B cell (primary cell): ENCODE measurements at regions not wholly inside any gene's neighbourhood (a gene's known extent, or its start where the extent isn't known, plus 50 kb on each side); places are given as distances from the start of the nearest gene placed in this dataset.

Experiments
- ATAC-seq: fragments of 200-7000 bp; cut with Tn5 transposase; one replicate; pipeline ENCODE4 v1.10.0; 2021; ENCODE audit warnings: low read depth, mild to moderate bottlenecking, moderate number of reproducible peaks, moderate library complexity
- CTCF ChIA-PET: fragments of 350-600 bp; sonication (Branson Sonifier 250); formaldehyde crosslinking; loops from one replicate; lab custom pipeline; 2021; ENCODE audit warnings: antibody characterized with exemption, inconsistent platforms; lab: Charles Lee
- POLR2A ChIA-PET: fragments of 350-600 bp; sonication (Branson Sonifier 250); formaldehyde crosslinking; loops from one replicate; lab custom pipeline; 2021; ENCODE audit warnings: antibody characterized with exemption; lab: Charles Lee
- DNase-seq: peaks from one replicate; pipeline ENCODE4 v3.0.0; 2013
- H2AFZ ChIP-seq: 2 replicates; pipeline ENCODE4 v1.6.1; 2012; ENCODE audit warnings: mild to moderate bottlenecking, low read depth, low read length; ENCODE audit not compliant: insufficient read depth, poor library complexity, severe bottlenecking
- H3K27ac ChIP-seq, 2 donors: 1 replicate in 1 of 2; 2 replicates in 1 of 2; pipeline ENCODE4 v1.5.1; 2012 to 2013; ENCODE audit warnings: low read length in 2 of 2, mild to moderate bottlenecking in 2 of 2, moderate library complexity in 1 of 2
- H3K27me3 ChIP-seq, 4 experiments: fragments of 200-600 bp in 1 of 4; sonication (generic) in 1 of 4; replicated peaks in 1 of 4; 1 replicate in 2 of 4; 2 replicates in 2 of 4; pipeline versions ENCODE4 v1.6.1 to v1.7.0; 2013 to 2016; ENCODE audit warnings: low read length in 3 of 4, mild to moderate bottlenecking in 2 of 4, mixed read lengths in 1 of 4, moderate library complexity in 1 of 4; ENCODE audit not compliant: insufficient read depth in 4 of 4, control insufficient read depth in 3 of 4; ENCODE audit errors: control extremely low read depth in 1 of 4
- H3K36me3 ChIP-seq, 2 experiments: replicated peaks in 1 of 2; 1 replicate in 1 of 2; 2 replicates in 1 of 2; pipeline versions ENCODE4 v1.6.1 to v1.7.1; 2013; ENCODE audit warnings: low read length in 1 of 2; ENCODE audit not compliant: insufficient read depth in 2 of 2, control insufficient read depth in 1 of 2; ENCODE audit errors: control extremely low read depth in 1 of 2, extremely low read depth in 1 of 2
- H3K4me1 ChIP-seq, 2 donors: fragments of 200-600 bp in 1 of 2; sonication (generic) in 1 of 2; 1 replicate in 1 of 2; 2 replicates in 1 of 2; pipeline versions ENCODE4 v1.5.1 to v1.6.1; 2013 to 2017; ENCODE audit warnings: low read length in 2 of 2; ENCODE audit not compliant: control insufficient read depth in 2 of 2, insufficient read depth in 2 of 2
- H3K4me2 ChIP-seq: replicated peaks from 2 replicates; pipeline ENCODE3; 2012; ENCODE audit warnings: mild to moderate bottlenecking, low read depth, low read length; ENCODE audit not compliant: poor library complexity, severe bottlenecking
- H3K4me3 ChIP-seq, 5 experiments: fragments of 200-600 bp in 1 of 5; sonication (generic) in 1 of 5; 1 replicate in 3 of 5; 2 replicates in 2 of 5; pipeline versions ENCODE4 v1.5.1 to v1.7.0; 2011 to 2016; ENCODE audit warnings: low read length in 4 of 5, mild to moderate bottlenecking in 4 of 5, low read depth in 2 of 5, control low read depth in 1 of 5, moderate library complexity in 1 of 5; ENCODE audit not compliant: insufficient read depth in 1 of 5; ENCODE audit errors: control extremely low read depth in 1 of 5, extremely low read depth in 1 of 5
- H3K79me2 ChIP-seq: fragments of 200-600 bp; sonication (generic); one replicate; pipeline ENCODE4 v1.6.0; 2016; ENCODE audit warnings: low read length; ENCODE audit not compliant: control insufficient read depth, insufficient read depth
- H3K9ac ChIP-seq: fragments of 200-600 bp; sonication (generic); 2 replicates; pipeline ENCODE4 v1.6.1; 2017; ENCODE audit warnings: mild to moderate bottlenecking, low read length, moderate library complexity
- H3K9me3 ChIP-seq, 3 donors: one replicate each; pipeline versions ENCODE4 v1.6.1 to v1.7.1; 2013; ENCODE audit warnings: low read length in 2 of 3; ENCODE audit not compliant: control insufficient read depth in 2 of 3, insufficient read depth in 1 of 3; ENCODE audit errors: control extremely low read depth in 1 of 3
- H4K20me1 ChIP-seq: 2 replicates; pipeline ENCODE4 v1.6.0; 2012; ENCODE audit warnings: mild to moderate bottlenecking, low read length; ENCODE audit not compliant: insufficient read depth, control insufficient read depth, poor library complexity, severe bottlenecking
- H3K27ac Mint-ChIP-seq: one replicate; pipeline ENCODE4 v1.8.0; 2021; ENCODE audit warnings: mixed read lengths
- H3K27me3 Mint-ChIP-seq: one replicate; pipeline ENCODE4 v1.8.0; 2021; ENCODE audit warnings: mixed read lengths
- H3K4me1 Mint-ChIP-seq: one replicate; pipeline ENCODE4 v1.8.0; 2021; ENCODE audit warnings: mixed read lengths
- H3K4me3 Mint-ChIP-seq: one replicate; pipeline ENCODE4 v1.8.0; 2021; ENCODE audit warnings: mixed read lengths
- H3K9me3 Mint-ChIP-seq: one replicate; pipeline ENCODE4 v1.8.0; 2022; ENCODE audit warnings: mixed read lengths; ENCODE audit not compliant: insufficient read depth
- EZH2 ChIP-seq: IDR thresholded peaks from 2 replicates; pipeline ENCODE4 v1.6.1; 2012; ENCODE audit warnings: borderline replicate concordance, low read depth, mild to moderate bottlenecking, moderate library complexity, low read length; ENCODE audit not compliant: insufficient read depth, poor library complexity, severe bottlenecking
- WGBS: methylation state at CpG from one replicate; pipeline ENCODE4 v1.1.5; 2013; ENCODE audit warnings: missing lambda C conversion rate; ENCODE audit not compliant: insufficient coverage; 5-methylcytosine and 5-hydroxymethylcytosine counted together
- intact Hi-C: fragments of 100-400 bp; cut with micrococcal nuclease; formaldehyde crosslinking; loops from one replicate; pipeline ENCODE4 v1.10.0; 2022
- TF ChIP-seq, protein P1 (sequence below): fragments of 200-600 bp; IDR thresholded peaks from one replicate; pipeline ENCODE4 v1.8.0; 2022; ENCODE audit warnings: antibody characterized with exemption, mild to moderate bottlenecking

DNA sequence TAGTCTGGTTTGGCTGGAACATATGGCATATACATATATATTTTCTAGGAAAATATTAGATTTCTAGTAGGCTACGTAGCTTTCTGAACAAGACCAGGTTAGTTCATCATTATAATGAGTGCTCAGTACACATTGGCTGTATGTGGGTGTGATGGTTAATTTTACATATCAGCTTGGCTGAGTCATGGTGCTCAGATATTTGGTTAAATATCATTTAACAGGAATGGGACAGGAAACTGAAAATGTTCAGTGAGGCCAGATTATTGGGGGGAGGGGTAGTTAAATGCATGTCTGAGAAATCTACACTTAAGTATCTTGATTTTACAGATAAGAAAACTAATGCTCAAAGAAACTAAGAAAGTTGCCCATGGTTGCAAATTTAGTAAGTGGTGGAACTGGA is 160.1 kb downstream of the RBMX2 start:
- Mint-ChIP-seq H3K4me1 (no peaks in the 10 kb centered on the region), H3K27ac (no peak overlapping the region), H3K4me3 (no peak overlapping the region), H3K9me3 (no peaks in the 10 kb centered on the region), H3K27me3 (no peaks in the 10 kb centered on the region)
- no peak overlapping the region for H3K4me3 ChIP-seq
- no peak overlapping the region for H3K9ac ChIP-seq
- H3K27ac ChIP-seq: no peak overlapping the region
- no peak for DNase-seq
- no peak for TF ChIP-seq EZH2
- TF ChIP-seq, protein P1, sequence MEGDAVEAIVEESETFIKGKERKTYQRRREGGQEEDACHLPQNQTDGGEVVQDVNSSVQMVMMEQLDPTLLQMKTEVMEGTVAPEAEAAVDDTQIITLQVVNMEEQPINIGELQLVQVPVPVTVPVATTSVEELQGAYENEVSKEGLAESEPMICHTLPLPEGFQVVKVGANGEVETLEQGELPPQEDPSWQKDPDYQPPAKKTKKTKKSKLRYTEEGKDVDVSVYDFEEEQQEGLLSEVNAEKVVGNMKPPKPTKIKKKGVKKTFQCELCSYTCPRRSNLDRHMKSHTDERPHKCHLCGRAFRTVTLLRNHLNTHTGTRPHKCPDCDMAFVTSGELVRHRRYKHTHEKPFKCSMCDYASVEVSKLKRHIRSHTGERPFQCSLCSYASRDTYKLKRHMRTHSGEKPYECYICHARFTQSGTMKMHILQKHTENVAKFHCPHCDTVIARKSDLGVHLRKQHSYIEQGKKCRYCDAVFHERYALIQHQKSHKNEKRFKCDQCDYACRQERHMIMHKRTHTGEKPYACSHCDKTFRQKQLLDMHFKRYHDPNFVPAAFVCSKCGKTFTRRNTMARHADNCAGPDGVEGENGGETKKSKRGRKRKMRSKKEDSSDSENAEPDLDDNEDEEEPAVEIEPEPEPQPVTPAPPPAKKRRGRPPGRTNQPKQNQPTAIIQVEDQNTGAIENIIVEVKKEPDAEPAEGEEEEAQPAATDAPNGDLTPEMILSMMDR: no peak
- H3K27me3 ChIP-seq: no peaks in the 10 kb centered on the region
- H3K4me1 ChIP-seq: no peaks in the 10 kb centered on the region
- no peaks in the 10 kb centered on the region for H3K36me3 ChIP-seq
- ChIA-PET POLR2A (no interaction called here), CTCF (no interaction called here)
- no CpG with 5 or more reads among the region's 1 CpG for WGBS
- H3K9me3 ChIP-seq: no peaks in the 10 kb centered on the region
- H3K4me2 ChIP-seq: no peak overlapping the region
- H4K20me1 ChIP-seq: no peaks in the 10 kb centered on the region
- ATAC-seq: no peak
- intact Hi-C loops: no loop called here
- H3K79me2 ChIP-seq: no peaks in the 10 kb centered on the region
- no peak overlapping the region for H2AFZ ChIP-seq

DNA sequence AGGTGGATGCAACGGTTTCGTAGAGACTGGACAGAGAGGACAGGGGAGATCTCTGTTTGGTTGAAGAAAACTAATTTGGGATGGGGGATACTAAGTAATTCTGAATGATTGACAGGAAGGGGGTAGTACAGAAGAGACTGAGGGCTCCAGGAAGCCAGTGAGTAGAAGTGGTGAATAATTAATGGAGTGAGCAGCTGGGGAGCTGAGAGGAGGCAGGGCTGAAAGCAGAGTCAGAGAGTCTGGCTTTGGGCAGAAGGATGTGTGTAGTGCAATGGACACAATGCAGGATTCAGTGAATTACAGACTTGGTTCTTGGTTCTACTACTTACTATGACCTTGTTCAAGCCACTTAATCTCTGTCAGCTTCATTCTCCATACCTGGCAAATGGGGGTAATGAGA is 161.7 kb downstream of the RBMX2 start:
- POLR2A ChIA-PET: no interaction called here
- H3K4me3 Mint-ChIP-seq: no peak overlapping the region
- no peaks in the 10 kb centered on the region for H3K27me3 Mint-ChIP-seq
- Histone ChIP-seq H3K27ac (no peak overlapping the region), H3K9ac (no peak overlapping the region), H3K9me3 (no peaks in the 10 kb centered on the region), H3K27me3 (no peaks in the 10 kb centered on the region), H2AFZ (no peak overlapping the region), H3K4me2 (no peak overlapping the region), H3K4me1 (no peaks in the 10 kb centered on the region), H3K79me2 (no peaks in the 10 kb centered on the region), H3K4me3 (no peak overlapping the region), H4K20me1 (no peaks in the 10 kb centered on the region), H3K36me3 (no peaks in the 10 kb centered on the region)
- no peaks in the 10 kb centered on the region for H3K9me3 Mint-ChIP-seq
- 100% methylated on average over 2 of the region's 2 CpGs for WGBS
- H3K27ac Mint-ChIP-seq: no peak overlapping the region
- CTCF ChIA-PET: no interaction called here
- intact Hi-C loops: no loop called here
- DNase-seq (no peak), ATAC-seq (no peak)
- no peak for TF ChIP-seq EZH2
- TF ChIP-seq, protein P1: no peak
- no peaks in the 10 kb centered on the region for H3K4me1 Mint-ChIP-seq
